GM12873 (cell line): ENCODE measurements at regions not wholly inside any gene's neighbourhood (a gene's known extent, or its start where the extent isn't known, plus 50 kb on each side); places are given as distances from the start of the nearest gene placed in this dataset.

Experiments used
- CTCF ChIP-seq: IDR thresholded peaks from 2 replicates; pipeline ENCODE4 v1.5.1; 2012; ENCODE audit warnings: low read depth, mild to moderate bottlenecking, moderate library complexity, low read length, control low read depth; ENCODE audit not compliant: insufficient read depth; ENCODE audit errors: missing control alignments

- TF ChIP-seq CTCF, result no peak
These were observed 108.3 kb upstream of the SESN3 start for GRCh38 chr11:95339086-95339901.

GRCh38 chr11:95338430-95338991 is 107.5 kb upstream of the SESN3 start:
- no peak for TF ChIP-seq CTCF

- TF ChIP-seq CTCF, result no peak
These were observed 107.0 kb upstream of the SESN3 start for GRCh38 chr11:95337972-95338429.

GRCh38 chr11:95337175-95337957 is 106.4 kb upstream of the SESN3 start:
- no peak for TF ChIP-seq CTCF

GRCh38 chr11:95335989-95336388 is 105.0 kb upstream of the SESN3 start:
- TF ChIP-seq CTCF, result no peak

GRCh38 chr11:95331161-95331560 is 100.2 kb upstream of the SESN3 start:
- no peak for TF ChIP-seq CTCF

- TF ChIP-seq CTCF, result no peak
These were observed 99.3 kb upstream of the SESN3 start for GRCh38 chr11:95330302-95330701.
